Panc1 (cell line): ENCODE measurements at regions not wholly inside any gene's neighbourhood (a gene's known extent, or its start where the extent isn't known, plus 50 kb on each side); places are given as distances from the start of the nearest gene placed in this dataset.

Experiments
- POLR2AphosphoS5 ChIP-seq: IDR thresholded peaks from 2 replicates; pipeline ENCODE4 v1.6.1; 2012; ENCODE audit warnings: mild to moderate bottlenecking, low read depth, low read length, moderate library complexity
- TF ChIP-seq, protein P1 (sequence below): fragments of 450-650 bp; IDR thresholded peaks from 2 replicates; pipeline ENCODE4 v1.5.1; 2017; ENCODE audit warnings: mild to moderate bottlenecking

DNA sequence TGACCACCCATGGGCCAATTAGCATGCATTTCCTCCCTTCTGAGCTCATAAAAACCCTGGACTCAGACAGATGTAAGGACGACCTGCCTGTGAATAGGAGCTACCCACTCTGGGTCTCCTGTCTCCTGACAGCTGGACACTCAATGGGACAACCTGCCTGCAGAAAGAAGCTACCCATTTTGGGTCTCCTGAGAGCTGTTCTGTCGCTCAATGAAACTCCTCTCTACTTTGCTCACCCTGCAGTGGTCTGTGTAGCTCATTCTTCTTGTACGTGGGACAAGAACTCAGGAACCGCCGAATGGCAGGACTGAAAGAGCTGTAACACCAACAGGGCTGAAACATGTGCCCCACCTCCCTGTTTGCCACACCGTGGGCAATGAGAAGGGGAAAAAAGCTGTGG is 60.3 kb upstream of the DYNC1I2 start:
- TF ChIP-seq, protein P1, sequence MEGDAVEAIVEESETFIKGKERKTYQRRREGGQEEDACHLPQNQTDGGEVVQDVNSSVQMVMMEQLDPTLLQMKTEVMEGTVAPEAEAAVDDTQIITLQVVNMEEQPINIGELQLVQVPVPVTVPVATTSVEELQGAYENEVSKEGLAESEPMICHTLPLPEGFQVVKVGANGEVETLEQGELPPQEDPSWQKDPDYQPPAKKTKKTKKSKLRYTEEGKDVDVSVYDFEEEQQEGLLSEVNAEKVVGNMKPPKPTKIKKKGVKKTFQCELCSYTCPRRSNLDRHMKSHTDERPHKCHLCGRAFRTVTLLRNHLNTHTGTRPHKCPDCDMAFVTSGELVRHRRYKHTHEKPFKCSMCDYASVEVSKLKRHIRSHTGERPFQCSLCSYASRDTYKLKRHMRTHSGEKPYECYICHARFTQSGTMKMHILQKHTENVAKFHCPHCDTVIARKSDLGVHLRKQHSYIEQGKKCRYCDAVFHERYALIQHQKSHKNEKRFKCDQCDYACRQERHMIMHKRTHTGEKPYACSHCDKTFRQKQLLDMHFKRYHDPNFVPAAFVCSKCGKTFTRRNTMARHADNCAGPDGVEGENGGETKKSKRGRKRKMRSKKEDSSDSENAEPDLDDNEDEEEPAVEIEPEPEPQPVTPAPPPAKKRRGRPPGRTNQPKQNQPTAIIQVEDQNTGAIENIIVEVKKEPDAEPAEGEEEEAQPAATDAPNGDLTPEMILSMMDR, result no peak
- TF ChIP-seq POLR2AphosphoS5, result no peak
